Calu3 (cell line): ENCODE measurements at regions not wholly inside any gene's neighbourhood (a gene's known extent, or its start where the extent isn't known, plus 50 kb on each side); places are given as distances from the start of the nearest gene placed in this dataset.

Experiments
- BruUV-seq: library from RNA; stranded (reverse); fragments of 400-500 nt; replicated peaks from 2 replicates; lab custom pipeline; 2021; lab: Mats Ljungman, UMichigan
- CTCF ChIA-PET: fragments of 300-600 bp; sonication (Branson Sonifier 250); formaldehyde crosslinking; loops from one replicate; lab custom pipeline; 2022; ENCODE audit warnings: antibody characterized with exemption; lab: Charles Lee
- DNase-seq: peaks from one replicate; pipeline ENCODE4 v3.0.0; 2022
- H3K27ac Mint-ChIP-seq: one replicate; pipeline ENCODE4 v1.8.0; 2022; ENCODE audit warnings: mixed read lengths; ENCODE audit not compliant: unreplicated experiment
- H3K27me3 Mint-ChIP-seq: one replicate; pipeline ENCODE4 v1.8.0; 2022; ENCODE audit warnings: mixed read lengths; ENCODE audit not compliant: unreplicated experiment
- H3K36me3 Mint-ChIP-seq: one replicate; pipeline ENCODE4 v1.8.0; 2022; ENCODE audit warnings: mild to moderate bottlenecking, moderate library complexity, mixed read lengths; ENCODE audit not compliant: insufficient read depth, unreplicated experiment
- H3K4me1 Mint-ChIP-seq: one replicate; pipeline ENCODE4 v1.8.0; 2022; ENCODE audit warnings: mild to moderate bottlenecking, low read depth, mixed read lengths; ENCODE audit not compliant: unreplicated experiment
- H3K4me3 Mint-ChIP-seq: one replicate; pipeline ENCODE4 v1.8.0; 2022; ENCODE audit warnings: mild to moderate bottlenecking, low read depth, moderate library complexity, mixed read lengths; ENCODE audit not compliant: unreplicated experiment
- H3K9me3 Mint-ChIP-seq: one replicate; pipeline ENCODE4 v1.8.0; 2022; ENCODE audit warnings: low read depth, mixed read lengths; ENCODE audit not compliant: unreplicated experiment
- CTCF ChIP-seq: fragments of 200-600 bp; IDR thresholded peaks from one replicate; pipeline ENCODE4 v1.8.0; 2022; ENCODE audit warnings: antibody characterized with exemption; ENCODE audit not compliant: unreplicated experiment
- intact Hi-C: fragments of 100-400 bp; cut with micrococcal nuclease; formaldehyde crosslinking; loops from one replicate; pipeline ENCODE4 v1.10.0; 2022; ENCODE audit not compliant: unreplicated experiment

- H3K4me3 Mint-ChIP-seq = no peak overlapping the region
- no peaks in the 10 kb centered on the region for H3K9me3 Mint-ChIP-seq
- peaks cover 18% of the 10 kb centered on the region for H3K27me3 Mint-ChIP-seq
- TF ChIP-seq CTCF = no peak
- no TSS peak for BruUV-seq
- CTCF ChIA-PET = no interaction called here
- no peak for DNase-seq
- intact Hi-C loops = no loop called here
- peaks cover 12% of the 10 kb centered on the region for H3K4me1 Mint-ChIP-seq
- H3K36me3 Mint-ChIP-seq = no peaks in the 10 kb centered on the region
- H3K27ac Mint-ChIP-seq = no peak overlapping the region
Observed at GRCh38 chr14:38835874-38836273, 267.2 kb downstream of the SEC23A start.

- no TSS peak for BruUV-seq
- no peak overlapping the region for H3K4me3 Mint-ChIP-seq
- intact Hi-C loops = no loop called here
- CTCF ChIA-PET = no interaction called here
- H3K27me3 Mint-ChIP-seq = peaks cover 40% of the 10 kb centered on the region
- H3K4me1 Mint-ChIP-seq = no peaks in the 10 kb centered on the region
- H3K36me3 Mint-ChIP-seq = no peaks in the 10 kb centered on the region
- TF ChIP-seq CTCF = no peak
- no peak for DNase-seq
- no peak overlapping the region for H3K27ac Mint-ChIP-seq
- no peaks in the 10 kb centered on the region for H3K9me3 Mint-ChIP-seq
Observed at GRCh38 chr14:38828183-38828827, 274.7 kb downstream of the SEC23A start.

GRCh38 chr14:38824706-38825105 lies 278.3 kb downstream of the SEC23A start:
- TF ChIP-seq CTCF = no peak
- Mint-ChIP-seq H3K27ac (no peak overlapping the region), H3K27me3 (peaks cover 27% of the 10 kb centered on the region), H3K36me3 (no peaks in the 10 kb centered on the region), H3K4me1 (no peaks in the 10 kb centered on the region), H3K9me3 (no peaks in the 10 kb centered on the region), H3K4me3 (no peak overlapping the region)
- no TSS peak for BruUV-seq
- DNase-seq = no peak
- intact Hi-C loops = no loop called here
- CTCF ChIA-PET = no interaction called here

- H3K9me3 Mint-ChIP-seq = no peaks in the 10 kb centered on the region
- BruUV-seq = no TSS peak
- no peaks in the 10 kb centered on the region for H3K4me1 Mint-ChIP-seq
- H3K4me3 Mint-ChIP-seq = no peak overlapping the region
- CTCF ChIA-PET = no interaction called here
- H3K36me3 Mint-ChIP-seq = no peaks in the 10 kb centered on the region
- TF ChIP-seq CTCF = no peak
- no peaks in the 10 kb centered on the region for H3K27me3 Mint-ChIP-seq
- no peak overlapping the region for H3K27ac Mint-ChIP-seq
- intact Hi-C loops = no loop called here
- no peak for DNase-seq
Observed at GRCh38 chr14:38818555-38818954, 284.5 kb downstream of the SEC23A start.
